Sigmoid colon (tissue), 4 donors: ENCODE measurements at regions not wholly inside any gene's neighbourhood (a gene's known extent, or its start where the extent isn't known, plus 50 kb on each side); places are given as distances from the start of the nearest gene placed in this dataset.

Experiments used
- EP300 ChIP-seq, 4 donors: sonication (generic); formaldehyde crosslinking; IDR thresholded peaks; one replicate each; pipeline ENCODE4 v1.6.1; 2017; ENCODE audit warnings: antibody characterized with exemption in 4 of 4
- POLR2A ChIP-seq, 2 donors: fragments of 450-650 bp; IDR thresholded peaks; one replicate each; pipeline ENCODE4 v1.6.1; 2016; ENCODE audit warnings: antibody characterized with exemption in 2 of 2, mild to moderate bottlenecking in 2 of 2, moderate library complexity in 2 of 2
- POLR2AphosphoS5 ChIP-seq, 4 donors: sonication (generic); formaldehyde crosslinking; IDR thresholded peaks; one replicate each; pipeline ENCODE4 v1.6.1; 2017; ENCODE audit warnings: antibody characterized with exemption in 4 of 4
- TF ChIP-seq, protein P1 (sequence below), 4 experiments: fragments of 450-650 bp in 3 of 4; fragments of 200-600 bp in 1 of 4; IDR thresholded peaks; one replicate each; pipeline ENCODE4 v1.5.1; 2016 to 2019; ENCODE audit warnings: antibody characterized with exemption in 4 of 4, mild to moderate bottlenecking in 3 of 4, moderate library complexity in 2 of 4

DNA sequence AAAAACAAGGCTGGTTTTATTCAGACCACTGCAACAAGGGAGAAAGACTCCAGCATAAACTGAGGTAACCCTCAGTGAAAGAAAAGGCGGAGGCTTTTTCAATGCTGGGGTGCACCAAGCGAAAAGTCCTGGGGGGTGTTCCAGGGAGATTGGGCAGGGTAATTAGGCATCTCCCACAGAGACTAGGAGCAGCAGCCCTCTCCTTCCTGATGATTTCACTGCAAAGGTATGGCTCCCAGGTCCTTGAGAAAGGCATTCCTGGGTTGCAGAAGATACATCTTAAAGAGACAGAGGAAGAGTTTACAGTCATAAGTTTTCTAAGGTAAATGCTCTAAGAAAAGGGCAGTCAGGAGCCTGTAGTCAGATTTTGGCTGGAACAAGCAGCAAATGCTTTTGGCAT is 412.0 kb downstream of the FOXO1 start:
- TF ChIP-seq, protein P1, sequence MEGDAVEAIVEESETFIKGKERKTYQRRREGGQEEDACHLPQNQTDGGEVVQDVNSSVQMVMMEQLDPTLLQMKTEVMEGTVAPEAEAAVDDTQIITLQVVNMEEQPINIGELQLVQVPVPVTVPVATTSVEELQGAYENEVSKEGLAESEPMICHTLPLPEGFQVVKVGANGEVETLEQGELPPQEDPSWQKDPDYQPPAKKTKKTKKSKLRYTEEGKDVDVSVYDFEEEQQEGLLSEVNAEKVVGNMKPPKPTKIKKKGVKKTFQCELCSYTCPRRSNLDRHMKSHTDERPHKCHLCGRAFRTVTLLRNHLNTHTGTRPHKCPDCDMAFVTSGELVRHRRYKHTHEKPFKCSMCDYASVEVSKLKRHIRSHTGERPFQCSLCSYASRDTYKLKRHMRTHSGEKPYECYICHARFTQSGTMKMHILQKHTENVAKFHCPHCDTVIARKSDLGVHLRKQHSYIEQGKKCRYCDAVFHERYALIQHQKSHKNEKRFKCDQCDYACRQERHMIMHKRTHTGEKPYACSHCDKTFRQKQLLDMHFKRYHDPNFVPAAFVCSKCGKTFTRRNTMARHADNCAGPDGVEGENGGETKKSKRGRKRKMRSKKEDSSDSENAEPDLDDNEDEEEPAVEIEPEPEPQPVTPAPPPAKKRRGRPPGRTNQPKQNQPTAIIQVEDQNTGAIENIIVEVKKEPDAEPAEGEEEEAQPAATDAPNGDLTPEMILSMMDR (IDR thresholded peaks at IDR 0.05): no peak
- no peak for TF ChIP-seq EP300 (IDR thresholded peaks at IDR 0.05)
- no peak for TF ChIP-seq POLR2AphosphoS5 (IDR thresholded peaks at IDR 0.05)
- no peak for TF ChIP-seq POLR2A (IDR thresholded peaks at IDR 0.05)
